OCI-LY1 (cell line): ENCODE measurements at regions not wholly inside any gene's neighbourhood (a gene's known extent, or its start where the extent isn't known, plus 50 kb on each side); places are given as distances from the start of the nearest gene placed in this dataset.

Experiments used
- CTCF ChIP-seq: fragments of 200-600 bp; sonication (generic), shearing (Covaris generic); IDR thresholded peaks from 2 replicates; pipeline ENCODE4 v1.5.1; 2017; ENCODE audit warnings: mild to moderate bottlenecking, antibody characterized with exemption, low read length, moderate library complexity, mixed read lengths
- EZH2 ChIP-seq: fragments of 200-600 bp; sonication (generic), shearing (Covaris generic); IDR thresholded peaks from 2 replicates; pipeline ENCODE4 v1.8.0; 2017; ENCODE audit warnings: borderline replicate concordance, mixed run types, mild to moderate bottlenecking, antibody characterized with exemption, low read length, moderate library complexity, mixed read lengths

DNA sequence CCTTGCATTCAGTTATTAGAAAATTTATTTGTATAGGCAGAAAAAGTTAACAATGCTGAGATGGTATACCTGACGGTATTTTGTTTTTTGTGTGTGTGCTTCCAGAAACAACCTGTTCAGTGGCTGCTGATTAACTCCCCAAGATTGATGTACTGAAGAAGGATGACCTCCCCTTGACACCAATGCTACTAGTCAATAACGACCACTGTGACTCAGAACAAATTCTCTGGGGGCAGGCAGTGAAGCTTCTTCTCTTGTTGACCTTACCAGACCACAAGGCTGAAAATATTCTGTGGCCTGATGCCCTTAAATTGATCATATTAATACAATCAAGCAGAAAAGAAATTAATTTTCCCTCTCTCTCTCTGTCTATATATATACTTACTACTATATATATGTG lies 1182.9 kb upstream of the CRIM1 start:
- no peak for TF ChIP-seq EZH2
- no peak for TF ChIP-seq CTCF
